Choroid plexus epithelial cell (primary cell): ENCODE measurements at regions not wholly inside any gene's neighbourhood (a gene's known extent, or its start where the extent isn't known, plus 50 kb on each side); places are given as distances from the start of the nearest gene placed in this dataset.

Experiments
- DNase-seq: peaks from one replicate; pipeline ENCODE4 v3.0.0-alpha.2; 2010; ENCODE audit warnings: low read depth
- H3K4me3 ChIP-seq: 2 replicates; pipeline ENCODE4 v1.5.1; 2011; ENCODE audit warnings: low read depth, mild to moderate bottlenecking, control low read depth, low read length, moderate library complexity
- TF ChIP-seq, protein P1 (sequence below): conservative IDR thresholded peaks from 2 replicates; pipeline ENCODE4 v1.5.1; 2011; ENCODE audit warnings: low read depth, mild to moderate bottlenecking, control low read depth, inconsistent platforms, low read length, moderate library complexity

DNA sequence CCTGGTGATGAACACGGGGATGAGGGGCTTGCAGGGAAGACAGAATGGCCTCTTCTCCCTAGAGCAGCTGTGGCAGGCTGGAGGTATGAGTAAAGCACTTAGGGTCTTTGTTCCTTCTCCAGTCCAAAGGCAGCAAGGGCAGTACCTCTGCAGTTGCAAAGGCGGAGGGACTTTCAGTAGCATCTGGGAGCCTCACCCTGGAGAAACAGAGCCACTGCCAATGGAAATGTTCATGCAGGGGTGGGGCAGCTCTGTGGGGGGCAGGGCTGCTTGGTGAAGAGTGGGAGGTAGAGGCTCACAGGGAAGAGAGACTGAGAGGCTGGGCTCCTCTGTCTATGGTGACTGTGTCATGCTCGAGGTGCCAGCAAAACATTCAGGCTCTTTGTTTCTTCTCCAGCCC lies 344.1 kb upstream of the CHAC2 start:
- H3K4me3 ChIP-seq, result no peak overlapping the region
- no peak for DNase-seq
- TF ChIP-seq, protein P1, sequence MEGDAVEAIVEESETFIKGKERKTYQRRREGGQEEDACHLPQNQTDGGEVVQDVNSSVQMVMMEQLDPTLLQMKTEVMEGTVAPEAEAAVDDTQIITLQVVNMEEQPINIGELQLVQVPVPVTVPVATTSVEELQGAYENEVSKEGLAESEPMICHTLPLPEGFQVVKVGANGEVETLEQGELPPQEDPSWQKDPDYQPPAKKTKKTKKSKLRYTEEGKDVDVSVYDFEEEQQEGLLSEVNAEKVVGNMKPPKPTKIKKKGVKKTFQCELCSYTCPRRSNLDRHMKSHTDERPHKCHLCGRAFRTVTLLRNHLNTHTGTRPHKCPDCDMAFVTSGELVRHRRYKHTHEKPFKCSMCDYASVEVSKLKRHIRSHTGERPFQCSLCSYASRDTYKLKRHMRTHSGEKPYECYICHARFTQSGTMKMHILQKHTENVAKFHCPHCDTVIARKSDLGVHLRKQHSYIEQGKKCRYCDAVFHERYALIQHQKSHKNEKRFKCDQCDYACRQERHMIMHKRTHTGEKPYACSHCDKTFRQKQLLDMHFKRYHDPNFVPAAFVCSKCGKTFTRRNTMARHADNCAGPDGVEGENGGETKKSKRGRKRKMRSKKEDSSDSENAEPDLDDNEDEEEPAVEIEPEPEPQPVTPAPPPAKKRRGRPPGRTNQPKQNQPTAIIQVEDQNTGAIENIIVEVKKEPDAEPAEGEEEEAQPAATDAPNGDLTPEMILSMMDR, result no peak

DNA sequence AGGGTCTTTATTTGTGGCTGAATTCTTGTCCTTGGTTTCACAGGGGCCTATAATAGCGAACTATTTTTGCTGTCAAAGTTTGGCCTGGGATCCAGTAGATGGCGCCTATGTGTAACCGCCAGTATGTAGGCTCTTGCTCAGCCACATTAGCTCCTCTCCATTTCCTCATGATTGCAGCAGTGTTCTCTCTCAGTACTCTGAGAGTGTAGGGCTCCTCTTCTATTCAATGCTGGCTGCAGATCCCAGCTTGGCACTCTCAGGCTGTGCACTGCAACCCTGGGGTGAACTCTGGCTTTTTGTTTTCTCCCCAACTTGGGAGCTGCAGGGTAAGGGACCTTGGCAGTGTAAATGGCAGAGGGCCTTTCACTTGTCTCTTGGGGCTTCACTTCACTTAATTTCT lies 344.6 kb upstream of the CHAC2 start:
- H3K4me3 ChIP-seq, result no peak overlapping the region
- TF ChIP-seq, protein P1, result peak; percentile 75
- peak; percentile 74 for DNase-seq

DNA sequence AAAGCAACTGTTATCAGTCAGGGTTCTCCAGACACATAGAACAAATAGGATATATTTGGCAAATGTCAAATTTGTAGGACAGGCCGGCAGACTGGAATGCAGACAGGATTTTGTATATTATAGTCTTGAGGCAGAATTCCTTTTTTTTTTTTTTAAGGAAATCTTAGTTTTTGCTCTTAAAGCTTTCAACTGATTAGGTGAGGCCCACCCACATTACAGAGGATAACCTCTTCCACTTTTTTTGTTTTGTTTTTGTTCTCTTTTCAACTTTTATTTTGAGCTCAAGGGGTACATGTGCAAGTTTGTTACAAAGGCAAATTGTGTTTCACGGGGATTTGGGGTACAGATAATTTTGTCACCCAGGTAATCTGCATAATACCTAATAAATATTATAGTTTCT lies 350.2 kb upstream of the CHAC2 start:
- no peak overlapping the region for H3K4me3 ChIP-seq
- TF ChIP-seq, protein P1, result no peak
- no peak for DNase-seq

DNA sequence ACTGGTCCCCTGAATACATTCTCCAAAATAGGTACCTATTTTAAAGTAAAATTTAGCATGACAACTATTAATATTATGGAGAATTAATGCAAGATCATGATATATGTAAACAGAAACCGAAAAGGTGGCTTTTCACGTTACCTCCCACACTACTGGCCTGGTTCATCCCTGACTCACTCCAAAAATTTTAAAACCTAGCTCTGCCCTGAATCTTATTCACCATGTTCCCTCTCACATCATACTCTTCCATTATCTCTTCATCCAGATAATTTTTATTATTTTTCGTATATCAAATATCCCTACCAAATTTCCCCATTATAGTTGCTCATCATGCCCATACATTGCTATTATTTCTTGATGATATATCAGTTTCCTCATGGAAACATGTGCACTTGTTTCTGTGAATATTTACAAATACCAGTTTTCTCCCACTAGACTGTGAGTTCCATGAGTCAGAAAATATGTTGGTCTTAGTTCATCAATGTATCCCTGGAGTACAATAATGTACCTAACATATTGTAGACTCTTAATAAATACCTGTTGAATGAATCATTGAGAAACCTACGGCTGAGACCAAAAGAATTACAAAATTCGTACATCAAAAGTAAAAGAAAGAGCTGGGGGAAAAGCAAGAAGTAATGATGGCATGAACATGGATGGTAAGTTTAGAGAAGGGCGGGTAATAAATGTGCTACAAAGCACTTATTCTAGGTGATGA lies 360.1 kb upstream of the CHAC2 start:
- DNase-seq, result peak; percentile 1
- TF ChIP-seq, protein P1, result no peak
- H3K4me3 ChIP-seq, result no peak overlapping the region

DNA sequence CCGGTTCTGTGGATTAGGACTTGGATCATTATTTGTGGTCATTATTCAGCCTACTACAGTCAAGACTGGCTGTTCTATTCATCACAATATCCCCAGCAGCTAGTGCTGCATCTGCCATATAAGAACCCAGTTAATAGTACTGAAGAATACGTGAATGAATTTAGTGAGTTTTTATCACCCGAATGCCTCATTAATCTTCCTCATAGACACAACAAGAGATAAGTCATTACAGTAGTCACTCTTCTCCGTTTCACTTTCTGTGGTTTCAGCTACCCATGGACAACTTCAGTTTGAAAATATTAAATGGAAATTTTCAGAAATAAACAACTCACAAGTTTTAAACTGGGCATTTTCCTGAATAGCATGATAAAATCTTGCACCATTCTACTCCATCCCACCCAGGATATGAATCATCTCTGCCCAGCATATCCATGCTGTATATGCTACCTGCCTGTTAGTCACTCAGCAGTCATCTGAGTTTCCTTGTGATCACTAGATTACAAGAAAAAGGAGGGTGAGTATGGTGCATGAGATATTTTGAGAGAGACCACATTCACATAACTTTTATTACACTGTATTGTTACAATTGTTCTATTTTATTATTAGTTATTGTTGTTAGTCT lies 363.7 kb upstream of the CHAC2 start:
- peak; percentile 63 for DNase-seq
- no peak overlapping the region for H3K4me3 ChIP-seq
- TF ChIP-seq, protein P1, result no peak

DNA sequence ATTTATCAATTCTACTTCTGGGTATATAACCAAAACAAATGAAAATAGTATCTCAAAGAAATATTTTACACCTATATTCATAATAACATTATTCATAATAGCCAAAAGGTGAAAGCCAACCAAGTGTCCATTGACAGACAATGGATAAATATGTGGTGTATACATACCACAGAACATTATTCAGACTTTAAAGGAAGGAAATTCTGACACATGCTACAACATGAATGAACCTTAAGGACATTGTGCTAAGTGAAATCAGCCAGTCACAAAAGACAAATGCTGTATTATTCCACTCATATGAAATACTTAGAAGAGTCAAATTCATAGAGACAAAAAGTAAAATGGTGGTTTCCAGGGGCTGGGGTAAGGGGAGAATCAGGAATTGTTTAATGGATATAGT lies 370.5 kb upstream of the CHAC2 start:
- no peak overlapping the region for H3K4me3 ChIP-seq
- TF ChIP-seq, protein P1, result no peak
- DNase-seq, result no peak

DNA sequence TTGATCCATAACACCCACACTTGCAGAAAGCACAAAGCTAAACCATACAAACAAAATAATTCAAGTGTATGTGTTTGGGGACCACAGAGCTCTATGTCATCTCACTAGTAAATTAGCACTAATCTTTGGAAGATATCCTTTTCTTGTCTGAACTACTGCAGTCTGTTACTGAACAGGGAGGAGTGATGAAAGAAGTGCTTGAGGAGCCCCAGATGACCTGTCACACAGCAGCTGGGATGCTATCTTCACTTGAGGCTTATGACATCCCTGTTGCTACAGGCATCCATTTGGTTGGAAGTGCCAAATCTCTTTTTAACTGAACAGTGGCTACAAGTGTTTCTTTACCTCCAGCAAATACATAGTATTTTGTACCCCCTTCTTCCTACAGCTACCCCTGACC lies 386.3 kb upstream of the CHAC2 start:
- H3K4me3 ChIP-seq, result no peak overlapping the region
- TF ChIP-seq, protein P1, result no peak
- DNase-seq, result no peak
